HCT116 (cell line): ENCODE measurements at regions not wholly inside any gene's neighbourhood (a gene's known extent, or its start where the extent isn't known, plus 50 kb on each side); places are given as distances from the start of the nearest gene placed in this dataset.

ENCODE experiments used
- ATAC-seq: fragments of 200-7000 bp; cut with Tn5 transposase; 2 replicates; pipeline ENCODE4 v1.9.1; 2020; ENCODE audit warnings: mild to moderate bottlenecking, moderate library complexity
- BruUV-seq: library from RNA; stranded (reverse); fragments of 400-500 nt; replicated peaks from 2 replicates; lab custom pipeline; 2021; lab: Mats Ljungman, UMichigan
- CTCF ChIA-PET: fragments of 300-600 bp; sonication (Branson Sonifier 250); formaldehyde crosslinking; loops from one replicate; lab custom pipeline; 2021; ENCODE audit warnings: antibody characterized with exemption; lab: Charles Lee
- POLR2A ChIA-PET: fragments of 300-600, 350-600 bp; sonication (Branson Sonifier 250); formaldehyde crosslinking; loops from one replicate; lab custom pipeline; 2021; ENCODE audit warnings: antibody characterized with exemption; lab: Charles Lee
- RAD21 ChIA-PET, 2 experiments: fragments of 300-600 bp; sonication (Branson Sonifier 250); formaldehyde crosslinking; loops; one replicate each; lab custom pipeline; 2023; ENCODE audit warnings: low total read pairs in 2 of 2; ENCODE audit not compliant: uncharacterized antibody in 2 of 2, unreplicated experiment in 2 of 2, low non-redundant PET in 1 of 2; lab: Charles Lee
- DNase-seq: peaks from one replicate; pipeline ENCODE4 v3.0.0-alpha.2; 2010; ENCODE audit warnings: low read depth, low spot score
- H2AFZ ChIP-seq: fragments of 200-600 bp; shearing (Covaris generic), sonication (generic); 2 replicates; pipeline ENCODE4 v1.6.1; 2017; ENCODE audit warnings: low read depth, mixed run types, mixed read lengths, antibody characterized with exemption, low read length; ENCODE audit not compliant: poor library complexity, severe bottlenecking
- H3K27ac ChIP-seq: 2 replicates; pipeline ENCODE4 v1.5.1; 2012; ENCODE audit warnings: low read depth, low read length
- H3K27me3 ChIP-seq: fragments of 200-600 bp; sonication (generic); 2 replicates; pipeline ENCODE4 v1.6.1; 2016; ENCODE audit warnings: mixed run types, low read length, mixed read lengths; ENCODE audit not compliant: insufficient read depth
- H3K36me3 ChIP-seq, 2 experiments: fragments of 200-500 bp in 1 of 2; fragments of 200-600 bp in 1 of 2; sonication (Bioruptor generic) in 1 of 2; sonication (generic) in 1 of 2; 2 replicates each; pipeline versions ENCODE4 v1.5.1 to v1.6.1; 2014 to 2016; ENCODE audit warnings: low read length in 2 of 2, inconsistent platforms in 1 of 2, mixed read lengths in 1 of 2, mixed run types in 1 of 2; ENCODE audit not compliant: insufficient read depth in 2 of 2, control insufficient read depth in 1 of 2
- H3K4me1 ChIP-seq, 2 experiments: fragments of 200-600 bp in 1 of 2; sonication (generic) in 1 of 2; 2 replicates each; pipeline versions ENCODE4 v1.5.1 to v1.6.1; 2012 to 2017; ENCODE audit warnings: low read length in 2 of 2, inconsistent platforms in 1 of 2, mild to moderate bottlenecking in 1 of 2, mixed read lengths in 1 of 2, mixed run types in 1 of 2, moderate library complexity in 1 of 2; ENCODE audit not compliant: insufficient read depth in 2 of 2, control insufficient read depth in 1 of 2
- H3K4me2 ChIP-seq: fragments of 200-600 bp; sonication (generic); 2 replicates; pipeline ENCODE4 v1.6.1; 2017; ENCODE audit warnings: mixed run types, low read length, mixed read lengths
- H3K4me3 ChIP-seq, 2 experiments: fragments of 200-600 bp in 1 of 2; sonication (generic) in 1 of 2; replicated peaks in 1 of 2; 2 replicates each; pipeline ENCODE4 v1.5.1; 2011 to 2016; ENCODE audit warnings: low read length in 2 of 2, control low read depth in 1 of 2, low read depth in 1 of 2, mild to moderate bottlenecking in 1 of 2, mixed read lengths in 1 of 2, mixed run types in 1 of 2
- H3K79me2 ChIP-seq: fragments of 200-600 bp; sonication (generic); 2 replicates; pipeline ENCODE4 v1.6.1; 2017; ENCODE audit warnings: mild to moderate bottlenecking, mixed run types, low read length, moderate library complexity, mixed read lengths; ENCODE audit not compliant: insufficient read depth
- H3K9ac ChIP-seq: fragments of 200-600 bp; sonication (generic); 2 replicates; pipeline ENCODE4 v1.6.1; 2016; ENCODE audit warnings: low read length, mixed read lengths
- H3K9me2 ChIP-seq: fragments of 200-600 bp; sonication (generic), shearing (Covaris generic); 2 replicates; pipeline ENCODE4 v1.6.1; 2017; ENCODE audit warnings: mixed run types, mild to moderate bottlenecking, moderate library complexity; ENCODE audit not compliant: insufficient read depth
- H3K9me3 ChIP-seq, 2 experiments: fragments of 200-500 bp in 1 of 2; fragments of 200-600 bp in 1 of 2; sonication (Bioruptor generic) in 1 of 2; sonication (generic) in 1 of 2; 2 replicates each; pipeline ENCODE4 v1.6.1; 2014 to 2017; ENCODE audit warnings: low read length in 2 of 2, mixed read lengths in 2 of 2, inconsistent platforms in 1 of 2, low read depth in 1 of 2, mild to moderate bottlenecking in 1 of 2, mixed run types in 1 of 2, moderate library complexity in 1 of 2; ENCODE audit not compliant: control insufficient read depth in 1 of 2, insufficient read depth in 1 of 2
- H4K20me1 ChIP-seq: fragments of 200-600 bp; sonication (generic), shearing (Covaris generic); 2 replicates; pipeline ENCODE4 v1.6.1; 2017; ENCODE audit warnings: mixed run types, mild to moderate bottlenecking, moderate library complexity; ENCODE audit not compliant: insufficient read depth
- ATF3 ChIP-seq: IDR thresholded peaks from 2 replicates; pipeline ENCODE4 v1.6.1; 2012
- CTCF ChIP-seq, 3 experiments: fragments of 200-600 bp in 1 of 3; sonication (generic) in 1 of 3; IDR thresholded peaks in 2 of 3; conservative IDR thresholded peaks in 1 of 3; 2 replicates each; pipeline ENCODE4 v1.5.1; 2012 to 2017; ENCODE audit warnings: low read depth in 2 of 3, low read length in 2 of 3, antibody characterized with exemption in 1 of 3, borderline replicate concordance in 1 of 3, control low read depth in 1 of 3, mild to moderate bottlenecking in 1 of 3, mixed read lengths in 1 of 3, mixed run types in 1 of 3, moderate library complexity in 1 of 3; ENCODE audit not compliant: insufficient read depth in 1 of 3
- ELF1 ChIP-seq: IDR thresholded peaks from 2 replicates; pipeline ENCODE4 v1.6.1; 2012; ENCODE audit warnings: low read depth, borderline replicate concordance
- EZH2 ChIP-seq: fragments of 200-600 bp; sonication (generic); IDR thresholded peaks from 2 replicates; pipeline ENCODE4 v1.6.1; 2017; ENCODE audit warnings: antibody characterized with exemption, mixed run types
- EZH2phosphoT487 ChIP-seq: fragments of 200-600 bp; IDR thresholded peaks from 2 replicates; pipeline ENCODE4 v1.6.1; 2018; ENCODE audit warnings: antibody characterized with exemption, borderline replicate concordance
- FOSL1 ChIP-seq: IDR thresholded peaks from 2 replicates; pipeline ENCODE4 v1.6.1; 2012; ENCODE audit warnings: low read depth
- JUND ChIP-seq: IDR thresholded peaks from 2 replicates; pipeline ENCODE4 v1.6.1; 2012
- MAX ChIP-seq: IDR thresholded peaks from 2 replicates; pipeline ENCODE4 v1.6.1; 2012
- POLR2A ChIP-seq: IDR thresholded peaks from 2 replicates; pipeline ENCODE4 v1.7.0; 2011; ENCODE audit warnings: borderline replicate concordance; ENCODE audit not compliant: insufficient read depth, insufficient read length; ENCODE audit errors: extremely low read depth
- POLR2AphosphoS5 ChIP-seq: IDR thresholded peaks from 2 replicates; pipeline ENCODE4 v1.6.1; 2011; ENCODE audit warnings: mild to moderate bottlenecking, low read depth, low read length, moderate library complexity
- RAD21 ChIP-seq: IDR thresholded peaks from 2 replicates; pipeline ENCODE4 v1.6.1; 2012; ENCODE audit warnings: low read depth, mild to moderate bottlenecking
- SIN3A ChIP-seq: IDR thresholded peaks from 2 replicates; pipeline ENCODE4 v1.6.1; 2012; ENCODE audit warnings: low read depth
- SP1 ChIP-seq: IDR thresholded peaks from 2 replicates; pipeline ENCODE4 v1.6.1; 2012; ENCODE audit warnings: low read depth
- YY1 ChIP-seq: IDR thresholded peaks from 2 replicates; pipeline ENCODE4 v1.6.1; 2011; ENCODE audit warnings: low read length, low read depth, moderate library complexity, mild to moderate bottlenecking; ENCODE audit not compliant: insufficient replicate concordance; ENCODE audit errors: extremely low read depth
- ZBTB33 ChIP-seq: IDR thresholded peaks from 2 replicates; pipeline ENCODE4 v1.6.1; 2011; ENCODE audit warnings: mild to moderate bottlenecking, low read length, moderate library complexity; ENCODE audit not compliant: insufficient replicate concordance; ENCODE audit errors: extremely low read depth
- ZFX ChIP-seq: fragments of 450-650 bp; IDR thresholded peaks from 2 replicates; pipeline ENCODE4 v1.6.1; 2017
- ZNF274 ChIP-seq: fragments of 200-500 bp; sonication (Bioruptor generic); IDR thresholded peaks from 2 replicates; pipeline ENCODE4 v1.6.1; 2014; ENCODE audit warnings: mild to moderate bottlenecking, low read depth, low read length, inconsistent platforms
- intact Hi-C: fragments of 100-400 bp; cut with micrococcal nuclease; formaldehyde crosslinking; loops from 2 replicates; pipeline ENCODE4 v1.10.0; 2022

- H3K36me3 ChIP-seq: no peaks in the 10 kb centered on the region
- no peak for DNase-seq
- intact Hi-C loops: no loop called here
- TF ChIP-seq EZH2phosphoT487 (no peak), SP1 (no peak), SIN3A (no peak), RAD21 (no peak), POLR2A (no peak), EZH2 (no peak), ATF3 (no peak), ZNF274 (no peak), FOSL1 (no peak), ZFX (no peak), YY1 (no peak), POLR2AphosphoS5 (no peak), MAX (no peak), ELF1 (no peak), CTCF (IDR thresholded peaks at IDR 0.05 in 2 of 3, conservative IDR thresholded peaks at IDR 0.05 in 1 of 3; ENCODE audit: borderline replicate concordance in 1 of 3, insufficient read depth in 1 of 3, low read depth in 2 of 3, low read length in 2 of 3) (no peak), ZBTB33 (no peak), JUND (no peak)
- no peak overlapping the region for H3K9ac ChIP-seq
- H3K79me2 ChIP-seq: no peaks in the 10 kb centered on the region
- ATAC-seq: no peak
- no peak overlapping the region for H2AFZ ChIP-seq
- no peaks in the 10 kb centered on the region for H3K9me3 ChIP-seq
- H3K27ac ChIP-seq: no peak overlapping the region
- no TSS peak for BruUV-seq
- ChIA-PET POLR2A (no interaction called here), RAD21 (no interaction called here), CTCF (no interaction called here)
- H3K9me2 ChIP-seq: no peaks in the 10 kb centered on the region
- H4K20me1 ChIP-seq: no peaks in the 10 kb centered on the region
- no peaks in the 10 kb centered on the region for H3K27me3 ChIP-seq
- no peak overlapping the region for H3K4me3 ChIP-seq
- no peaks in the 10 kb centered on the region for H3K4me1 ChIP-seq
- no peak overlapping the region for H3K4me2 ChIP-seq
These were observed 175.3 kb upstream of the PCDH18 start for GRCh38 chr4:137707626-137708025.
